HG02678 (cell line): ENCODE measurements at regions not wholly inside any gene's neighbourhood (a gene's known extent, or its start where the extent isn't known, plus 50 kb on each side); places are given as distances from the start of the nearest gene placed in this dataset.
"Not testable (repeated sequence)": the region's sequence is repeated elsewhere in the genome, so short reads cannot be mapped to it uniquely, and the experiment has no call there.

Source experiments
- ATAC-seq: cut with Tn5 transposase; IDR thresholded peaks from one replicate; pipeline ENCODE4 v1.9.1; 2021; ENCODE audit warnings: mild to moderate bottlenecking, moderate library complexity; ENCODE audit not compliant: unreplicated experiment

- not testable (repeated sequence) for ATAC-seq
These were observed 102.8 kb upstream of the KCNMA1 start for GRCh38 chr10:77740396-77740795.

DNA sequence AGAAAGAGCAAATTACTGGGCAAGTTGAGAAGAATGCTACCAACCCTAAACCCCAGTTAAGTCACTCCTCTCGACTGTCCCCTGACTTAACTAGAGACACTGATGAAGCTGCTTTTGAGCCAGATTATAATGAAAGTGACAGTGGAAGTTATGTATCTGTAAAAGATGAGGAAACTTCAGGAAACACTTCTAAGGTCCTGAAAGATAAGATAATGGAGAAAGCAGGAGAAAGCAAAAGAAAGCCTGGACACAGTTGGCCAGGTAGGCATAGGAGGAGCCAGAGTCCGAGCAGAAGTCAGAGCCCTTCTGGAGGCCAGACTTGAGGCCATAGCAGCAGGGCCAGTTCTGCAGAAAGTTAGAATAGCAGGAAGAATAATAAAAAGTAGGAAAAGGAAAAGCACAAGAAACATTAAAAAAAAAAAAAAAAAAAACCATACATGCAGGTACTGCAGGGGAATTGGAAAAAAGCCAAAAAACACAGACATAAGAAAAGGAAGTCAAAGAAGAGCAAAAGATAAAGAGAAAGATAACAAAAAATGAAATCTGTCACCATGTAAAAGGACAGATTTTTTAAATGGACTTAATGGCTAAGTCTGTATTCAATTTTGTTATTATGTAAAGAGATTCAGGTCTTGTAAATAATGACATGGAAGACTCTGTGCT, 101.0 kb upstream of the KCNMA1 start:
- ATAC-seq: no peak

- no peak for ATAC-seq
These were observed 100.0 kb upstream of the KCNMA1 start for GRCh38 chr10:77737608-77738007.

DNA sequence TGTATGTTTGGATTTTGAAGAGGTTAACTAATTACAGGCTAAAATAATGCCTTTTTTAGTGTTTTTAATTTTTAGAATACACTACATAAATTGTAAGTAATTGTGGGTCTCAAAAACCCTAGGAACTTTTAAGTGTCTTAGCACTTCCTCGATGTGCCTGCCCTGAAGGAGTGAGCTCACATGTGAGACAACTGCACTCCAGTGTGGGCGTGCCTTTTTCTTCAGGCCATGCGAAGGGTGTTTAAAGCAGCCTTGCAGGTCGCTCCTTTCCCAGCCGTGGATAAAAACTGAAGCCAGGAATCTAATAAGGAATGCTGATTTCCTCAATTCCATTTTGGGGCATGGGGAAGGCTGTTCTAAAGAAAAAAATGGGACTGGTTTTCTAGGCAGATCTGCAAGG, 97.5 kb upstream of the KCNMA1 start:
- ATAC-seq: not testable (repeated sequence)

- ATAC-seq: no peak
These were observed 94.8 kb upstream of the KCNMA1 start for GRCh38 chr10:77732213-77733003.

DNA sequence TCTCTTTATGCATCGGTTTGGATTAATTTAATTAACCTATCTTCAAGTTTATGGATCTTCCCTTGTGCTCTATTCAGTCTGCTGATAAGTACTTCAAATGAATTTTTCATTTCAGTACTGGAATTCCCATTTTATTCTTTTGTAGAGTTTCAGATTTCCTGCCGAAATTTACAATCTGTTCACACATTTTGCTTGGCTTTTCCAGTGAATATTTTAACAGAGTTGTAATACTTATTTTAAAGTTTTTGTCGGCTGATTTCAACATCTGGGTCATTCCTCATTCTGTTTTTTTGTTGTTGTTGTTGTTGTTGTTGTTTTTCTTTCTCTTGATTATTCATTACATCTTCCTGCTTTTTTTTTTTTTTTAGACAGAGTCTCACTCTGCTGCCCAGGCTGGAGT, 89.9 kb upstream of the KCNMA1 start:
- ATAC-seq: no peak

DNA sequence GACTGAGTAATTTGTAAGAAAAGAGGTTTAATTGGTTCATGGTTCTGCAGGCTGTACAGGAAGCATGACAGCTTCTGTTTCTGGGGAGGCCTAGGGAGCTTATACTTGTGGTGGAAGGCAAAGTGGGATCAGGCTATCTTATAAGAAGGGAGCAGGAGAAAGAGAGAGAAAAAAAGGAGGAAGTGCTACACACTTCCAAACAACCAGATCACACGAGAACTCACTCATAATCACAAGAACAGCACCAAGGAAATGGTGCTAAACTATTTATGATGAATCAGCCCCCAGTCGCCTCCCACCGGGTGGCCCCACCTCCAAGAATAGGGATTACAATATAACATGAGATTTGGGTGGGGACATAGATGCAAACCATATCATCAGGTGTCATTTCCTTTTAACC, 89.1 kb upstream of the KCNMA1 start:
- ATAC-seq: no peak

DNA sequence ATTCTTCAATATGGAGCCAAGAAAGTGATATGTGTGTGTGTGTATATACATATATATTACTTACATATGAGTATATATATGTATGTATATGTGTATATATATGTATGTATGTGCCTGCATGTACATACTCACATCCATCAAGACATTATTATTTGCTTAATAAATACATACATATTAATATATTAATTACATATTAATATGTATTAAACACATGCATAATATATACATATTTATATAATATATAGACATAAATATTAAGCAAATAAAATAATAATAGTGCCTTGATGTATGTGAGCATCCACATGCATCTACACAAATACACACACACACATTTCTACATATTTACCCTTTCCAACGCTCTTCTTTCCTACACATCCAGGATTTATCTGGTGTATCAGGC, 88.7 kb upstream of the KCNMA1 start:
- ATAC-seq: no peak

DNA sequence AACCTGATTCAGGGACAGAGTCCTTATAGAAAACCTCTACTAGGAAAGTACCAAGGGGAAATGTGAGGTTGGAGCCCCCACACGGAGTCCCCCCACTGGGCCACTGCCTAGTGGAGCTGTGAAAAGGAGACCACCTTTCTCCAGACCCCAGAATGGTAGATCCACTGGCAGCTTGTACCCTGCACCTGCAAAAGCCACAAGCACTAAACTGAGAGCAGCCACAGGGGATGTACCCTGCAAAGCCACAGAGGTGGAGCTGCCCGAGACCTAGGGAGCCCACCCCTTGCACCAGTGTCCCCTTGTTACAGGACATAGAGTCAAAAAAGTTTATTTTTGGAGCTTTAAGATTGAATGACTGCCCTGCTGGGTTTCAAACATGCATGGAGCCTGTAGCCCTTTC, 87.2 kb upstream of the KCNMA1 start:
- no peak for ATAC-seq

DNA sequence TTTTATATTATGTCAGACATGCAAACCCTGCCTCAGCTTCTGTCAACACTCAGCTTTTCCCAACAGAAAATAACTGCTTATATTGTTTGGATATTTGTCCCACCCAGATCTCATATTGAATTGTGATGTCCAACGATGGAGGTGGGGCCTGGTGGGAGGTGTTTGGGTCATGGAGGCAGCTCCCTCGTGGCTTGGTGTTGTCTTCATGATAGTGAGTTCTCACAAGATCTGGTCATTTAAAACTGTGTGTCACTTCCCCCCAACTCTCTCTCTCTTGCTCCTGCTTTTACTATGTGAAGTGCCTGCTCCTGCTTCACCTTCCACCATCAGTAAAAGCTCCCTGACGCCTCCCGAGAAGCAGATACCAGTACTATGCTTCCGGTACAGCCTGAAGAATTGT, 85.8 kb upstream of the KCNMA1 start:
- ATAC-seq: no peak

- ATAC-seq: not testable (repeated sequence)
These were observed 85.3 kb upstream of the KCNMA1 start for GRCh38 chr10:77722956-77723355.

DNA sequence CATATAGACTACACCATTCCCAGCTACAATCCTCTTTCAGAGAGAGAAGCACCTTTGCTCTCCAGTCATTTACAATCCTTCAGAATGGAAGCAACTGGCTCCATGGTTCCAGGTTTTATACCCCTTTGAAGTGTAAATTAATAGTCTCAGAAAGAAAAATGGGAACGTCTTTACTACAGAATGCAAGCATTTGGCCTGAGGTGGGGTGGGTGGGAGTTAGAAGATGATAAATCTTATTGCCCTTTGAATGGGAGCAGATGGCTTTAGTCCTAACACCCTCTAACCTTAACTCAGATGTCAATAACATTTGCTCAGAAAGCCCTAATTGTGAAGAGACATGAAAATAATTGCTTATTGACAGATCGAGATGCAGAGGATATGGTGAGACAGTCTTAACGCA, 84.2 kb upstream of the KCNMA1 start:
- no peak for ATAC-seq

DNA sequence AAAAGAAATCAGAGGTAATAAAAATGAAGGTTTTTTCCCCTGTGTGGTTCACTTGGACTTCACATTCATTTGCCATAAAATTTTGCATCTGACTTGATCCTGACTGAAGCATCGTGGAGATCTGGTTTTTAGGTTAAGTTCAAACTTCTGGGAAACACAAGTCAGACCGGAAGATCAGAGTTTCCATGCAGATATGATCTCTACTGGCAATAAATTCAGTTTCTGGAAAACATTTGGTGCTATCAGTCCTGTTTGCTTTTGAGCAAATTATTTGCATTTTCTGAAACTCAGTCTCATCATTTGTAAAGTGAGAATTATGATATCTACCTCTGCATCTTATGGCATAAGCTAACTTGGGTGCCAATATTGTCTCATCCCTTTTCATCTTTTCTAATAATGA, 81.3 kb upstream of the KCNMA1 start:
- ATAC-seq: no peak

DNA sequence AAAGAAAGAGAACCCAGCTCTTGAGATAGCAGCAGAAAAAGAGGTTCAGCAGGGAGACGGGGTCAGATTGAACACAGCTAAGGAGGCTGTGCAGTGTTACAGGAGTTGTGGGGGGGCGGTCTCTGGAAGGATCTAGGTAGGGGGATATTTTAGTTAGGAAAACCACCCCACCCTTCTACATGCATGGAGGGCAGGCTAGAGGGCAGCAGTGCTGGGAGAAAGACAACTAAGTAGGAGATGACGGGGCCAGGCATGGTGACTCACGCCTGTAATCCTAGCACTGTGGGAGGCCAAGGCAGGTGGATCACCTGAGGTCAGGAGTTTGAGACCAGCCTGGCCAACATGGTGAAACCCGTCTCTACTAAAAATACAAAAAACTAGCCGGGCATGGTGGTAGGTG, 80.7 kb upstream of the KCNMA1 start:
- ATAC-seq: not testable (repeated sequence)

GRCh38 chr10:77717336-77717735, 79.7 kb upstream of the KCNMA1 start:
- ATAC-seq: no peak

GRCh38 chr10:77716458-77717317, 79.1 kb upstream of the KCNMA1 start:
- ATAC-seq: no peak

GRCh38 chr10:77715536-77715935, 77.9 kb upstream of the KCNMA1 start:
- no peak for ATAC-seq

- ATAC-seq: no peak
These were observed 77.5 kb upstream of the KCNMA1 start for GRCh38 chr10:77715088-77715487.

- no peak for ATAC-seq
These were observed 76.1 kb upstream of the KCNMA1 start for GRCh38 chr10:77713521-77714280.

- ATAC-seq: no peak
These were observed 74.6 kb upstream of the KCNMA1 start for GRCh38 chr10:77712207-77712606.

DNA sequence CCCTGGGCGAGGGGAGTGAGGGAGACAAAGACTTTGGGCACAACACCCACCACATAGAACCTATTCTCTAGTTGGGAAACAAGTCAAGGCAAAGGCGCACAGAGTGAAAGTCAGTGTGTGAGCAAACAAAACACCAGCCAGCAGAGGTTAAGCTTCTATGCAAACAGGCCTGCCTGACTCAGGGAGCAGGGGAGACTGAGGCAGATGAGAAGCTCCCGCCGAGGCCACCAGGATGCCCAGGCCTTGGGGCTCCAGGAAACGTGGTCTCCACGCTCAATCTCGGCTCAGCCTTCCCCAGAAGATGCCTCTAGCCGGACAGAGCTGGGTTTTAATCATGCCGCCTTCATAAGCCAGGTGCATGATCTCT, 74.1 kb upstream of the KCNMA1 start:
- ATAC-seq: peak; percentile 5
